ENCODE measurements at regions not wholly inside any gene's neighbourhood (a gene's known extent, or its start where the extent isn't known, plus 50 kb on each side); places are given as distances from the start of the nearest gene placed in this dataset.

DNA sequence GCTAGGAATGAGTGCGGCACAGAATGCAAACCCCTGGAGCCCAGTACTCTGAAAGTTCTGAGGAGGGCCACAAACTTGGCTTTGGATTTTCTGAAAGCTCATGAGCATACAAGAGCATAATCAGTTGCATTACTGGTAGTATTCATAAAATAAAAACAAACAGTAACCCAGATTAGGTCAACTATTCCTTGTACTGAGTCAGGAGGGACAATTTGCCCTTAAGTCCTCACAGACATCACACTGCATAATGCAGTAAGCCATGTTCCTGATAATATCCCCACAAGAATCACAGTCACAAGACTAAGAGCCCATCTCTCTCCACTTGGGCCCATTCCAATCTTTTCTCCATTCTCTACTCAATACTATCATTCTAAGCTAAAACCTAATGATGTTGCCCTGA lies 126.9 kb upstream of the NEIL3 start:
- TF ChIP-seq, protein P1, sequence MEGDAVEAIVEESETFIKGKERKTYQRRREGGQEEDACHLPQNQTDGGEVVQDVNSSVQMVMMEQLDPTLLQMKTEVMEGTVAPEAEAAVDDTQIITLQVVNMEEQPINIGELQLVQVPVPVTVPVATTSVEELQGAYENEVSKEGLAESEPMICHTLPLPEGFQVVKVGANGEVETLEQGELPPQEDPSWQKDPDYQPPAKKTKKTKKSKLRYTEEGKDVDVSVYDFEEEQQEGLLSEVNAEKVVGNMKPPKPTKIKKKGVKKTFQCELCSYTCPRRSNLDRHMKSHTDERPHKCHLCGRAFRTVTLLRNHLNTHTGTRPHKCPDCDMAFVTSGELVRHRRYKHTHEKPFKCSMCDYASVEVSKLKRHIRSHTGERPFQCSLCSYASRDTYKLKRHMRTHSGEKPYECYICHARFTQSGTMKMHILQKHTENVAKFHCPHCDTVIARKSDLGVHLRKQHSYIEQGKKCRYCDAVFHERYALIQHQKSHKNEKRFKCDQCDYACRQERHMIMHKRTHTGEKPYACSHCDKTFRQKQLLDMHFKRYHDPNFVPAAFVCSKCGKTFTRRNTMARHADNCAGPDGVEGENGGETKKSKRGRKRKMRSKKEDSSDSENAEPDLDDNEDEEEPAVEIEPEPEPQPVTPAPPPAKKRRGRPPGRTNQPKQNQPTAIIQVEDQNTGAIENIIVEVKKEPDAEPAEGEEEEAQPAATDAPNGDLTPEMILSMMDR (conservative IDR thresholded peaks at IDR 0.05; ENCODE audit: low read length): no peak
- TF ChIP-seq EZH2phosphoT487 (IDR thresholded peaks at IDR 0.05; ENCODE audit: borderline replicate concordance, low read depth, low read length): no peak
